ENCODE measurements at regions not wholly inside any gene's neighbourhood (a gene's known extent, or its start where the extent isn't known, plus 50 kb on each side); places are given as distances from the start of the nearest gene placed in this dataset.

DNA sequence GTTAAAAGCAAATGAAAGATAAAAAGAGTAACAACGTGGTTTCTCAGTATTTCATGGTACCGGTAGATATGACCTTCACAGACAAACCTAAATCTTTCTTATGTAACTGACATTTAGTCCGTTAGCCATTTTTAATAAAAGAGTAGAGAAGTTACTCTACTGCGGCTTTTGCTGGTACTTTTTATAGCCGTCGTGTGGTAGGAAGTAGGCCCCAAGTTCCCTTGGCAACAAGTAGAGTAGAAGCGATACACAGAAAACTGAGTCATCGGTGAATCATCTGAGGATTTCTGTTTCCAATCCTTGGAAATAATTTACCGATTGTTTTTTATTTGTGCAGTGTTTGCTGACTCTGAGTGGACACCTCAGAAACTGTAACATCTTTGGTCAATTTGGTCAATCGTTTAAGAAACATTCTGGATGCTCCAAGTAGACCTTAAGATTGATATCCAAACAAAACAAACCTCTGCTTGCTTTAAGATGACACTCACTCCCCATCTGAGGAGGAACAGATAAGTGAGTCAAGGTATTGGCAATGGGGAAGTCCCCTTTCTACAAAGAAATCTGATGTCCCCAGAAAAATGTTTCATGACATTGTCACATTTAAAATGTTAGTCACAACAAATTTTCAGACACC lies 63.9 kb upstream of the AHR start:
- Histone ChIP-seq H3K4ac (ENCODE audit: low read depth, low read length) (no peak overlapping the region), H3K4me2 (ENCODE audit: insufficient read depth, insufficient read length, low read length) (no peak overlapping the region), H2BK5ac (ENCODE audit: insufficient read length, low read length) (no peak overlapping the region), H2AFZ (ENCODE audit: low read length) (no peak overlapping the region), H3K23me2 (ENCODE audit: insufficient read length, low read depth, low read length, poor library complexity, severe bottlenecking) (no peaks in the 10 kb centered on the region), H2BK120ac (ENCODE audit: low read depth, low read length, poor library complexity, severe bottlenecking) (no peak overlapping the region), H2BK12ac (ENCODE audit: insufficient read length, low read depth, low read length) (no peak overlapping the region), H3K27me3 (ENCODE audit: insufficient read depth, low read length) (no peaks in the 10 kb centered on the region), H2BK15ac (ENCODE audit: low read depth, low read length) (no peak overlapping the region), H3K14ac (ENCODE audit: insufficient read depth, low read length) (no peak overlapping the region), H2BK20ac (ENCODE audit: low read depth, low read length, poor library complexity, severe bottlenecking) (no peak overlapping the region), H3K18ac (ENCODE audit: insufficient read length, low read depth, low read length) (no peak overlapping the region), H3K23ac (ENCODE audit: insufficient read length, low read depth, low read length) (no peak overlapping the region), H3K79me1 (ENCODE audit: insufficient read depth, low read depth, low read length, poor library complexity, severe bottlenecking) (no peaks in the 10 kb centered on the region), H4K8ac (replicated peaks; ENCODE audit: insufficient read length, low read depth, low read length) (no peak overlapping the region), H3T11ph (ENCODE audit: low read length) (no peak overlapping the region), H3K4me1 (ENCODE audit: insufficient read depth, low read length) (no peaks in the 10 kb centered on the region), H3K9ac (ENCODE audit: extremely low read depth, insufficient read length, low read length) (no peak overlapping the region), H2AK5ac (ENCODE audit: insufficient read length, low read length) (no peak overlapping the region), H3K56ac (ENCODE audit: insufficient read length, low read depth, low read length) (no peak overlapping the region), H3K79me2 (ENCODE audit: insufficient read depth, low read length) (no peaks in the 10 kb centered on the region), H3K27ac (ENCODE audit: insufficient read length, low read depth, low read length) (no peak overlapping the region), H4K5ac (ENCODE audit: insufficient read length, low read depth, low read length) (no peak overlapping the region), H4K91ac (ENCODE audit: insufficient read length, low read depth, low read length) (no peak overlapping the region), H3K9me3 (ENCODE audit: control insufficient read depth, low read depth, low read length) (no peaks in the 10 kb centered on the region), H4K20me1 (ENCODE audit: control insufficient read depth, insufficient read depth, insufficient read length) (no peaks in the 10 kb centered on the region)
- no peaks in the 10 kb centered on the region for H3K9me3 Mint-ChIP-seq
- no peak overlapping the region for H3K4me3 Mint-ChIP-seq
- H3K4me1 Mint-ChIP-seq, result no peaks in the 10 kb centered on the region
- H3K36me3 Mint-ChIP-seq (ENCODE audit: insufficient read depth in 1 of 3, low read depth in 3 of 3), result no peaks in the 10 kb centered on the region
- TF ChIP-seq, protein P1, sequence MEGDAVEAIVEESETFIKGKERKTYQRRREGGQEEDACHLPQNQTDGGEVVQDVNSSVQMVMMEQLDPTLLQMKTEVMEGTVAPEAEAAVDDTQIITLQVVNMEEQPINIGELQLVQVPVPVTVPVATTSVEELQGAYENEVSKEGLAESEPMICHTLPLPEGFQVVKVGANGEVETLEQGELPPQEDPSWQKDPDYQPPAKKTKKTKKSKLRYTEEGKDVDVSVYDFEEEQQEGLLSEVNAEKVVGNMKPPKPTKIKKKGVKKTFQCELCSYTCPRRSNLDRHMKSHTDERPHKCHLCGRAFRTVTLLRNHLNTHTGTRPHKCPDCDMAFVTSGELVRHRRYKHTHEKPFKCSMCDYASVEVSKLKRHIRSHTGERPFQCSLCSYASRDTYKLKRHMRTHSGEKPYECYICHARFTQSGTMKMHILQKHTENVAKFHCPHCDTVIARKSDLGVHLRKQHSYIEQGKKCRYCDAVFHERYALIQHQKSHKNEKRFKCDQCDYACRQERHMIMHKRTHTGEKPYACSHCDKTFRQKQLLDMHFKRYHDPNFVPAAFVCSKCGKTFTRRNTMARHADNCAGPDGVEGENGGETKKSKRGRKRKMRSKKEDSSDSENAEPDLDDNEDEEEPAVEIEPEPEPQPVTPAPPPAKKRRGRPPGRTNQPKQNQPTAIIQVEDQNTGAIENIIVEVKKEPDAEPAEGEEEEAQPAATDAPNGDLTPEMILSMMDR (conservative IDR thresholded peaks at IDR 0.05), result no peak
- H3K27ac Mint-ChIP-seq, result no peak overlapping the region
- no CpG with 5 or more reads among the region's 10 CpGs for WGBS (ENCODE audit: extremely low coverage, insufficient read length, low lambda C conversion rate)
- DNase-seq, result no peak
- H3K27me3 Mint-ChIP-seq (ENCODE audit: low read depth), result no peaks in the 10 kb centered on the region
